Spleen (tissue), 11 donors: ENCODE measurements at regions not wholly inside any gene's neighbourhood (a gene's known extent, or its start where the extent isn't known, plus 50 kb on each side); places are given as distances from the start of the nearest gene placed in this dataset.

Experiments used
- DNase-seq: peaks from one replicate; pipeline ENCODE4 v3.0.0-alpha.2; 2020
- H3K27ac ChIP-seq, 8 donors: fragments of 200-600 bp; sonication (generic) in 7 of 8; 1 replicate in 4 of 8; 2 replicates in 4 of 8; pipeline versions ENCODE4 v1.5.0 to v1.8.0; 2016 to 2021; ENCODE audit warnings: inconsistent platforms in 4 of 8, mild to moderate bottlenecking in 4 of 8, moderate library complexity in 1 of 8
- H3K27me3 ChIP-seq, 7 donors: fragments of 200-600 bp; sonication (generic) in 6 of 7; replicated peaks in 1 of 7; 1 replicate in 4 of 7; 2 replicates in 3 of 7; pipeline versions ENCODE4 v1.5.0 to v1.8.0; 2016 to 2021; ENCODE audit warnings: inconsistent platforms in 3 of 7, mild to moderate bottlenecking in 1 of 7
- H3K36me3 ChIP-seq, 6 donors: fragments of 200-600 bp; sonication (generic) in 5 of 6; 1 replicate in 4 of 6; 2 replicates in 2 of 6; pipeline versions ENCODE4 v1.5.0 to v1.8.0; 2016 to 2021; ENCODE audit warnings: inconsistent platforms in 2 of 6
- H3K4me1 ChIP-seq, 6 donors: fragments of 200-600 bp; sonication (generic) in 5 of 6; 1 replicate in 3 of 6; 2 replicates in 3 of 6; pipeline versions ENCODE4 v1.5.0 to v1.8.0; 2016 to 2021; ENCODE audit warnings: inconsistent platforms in 3 of 6
- H3K4me3 ChIP-seq, 8 donors: fragments of 200-600 bp; sonication (generic) in 7 of 8; 1 replicate in 4 of 8; 2 replicates in 4 of 8; pipeline versions ENCODE4 v1.5.0 to v1.8.0; 2016 to 2021; ENCODE audit warnings: inconsistent platforms in 4 of 8, mild to moderate bottlenecking in 4 of 8, moderate library complexity in 2 of 8
- H3K9me3 ChIP-seq, 8 donors: fragments of 200-600 bp; sonication (generic) in 7 of 8; 1 replicate in 4 of 8; 2 replicates in 4 of 8; pipeline versions ENCODE4 v1.5.0 to v1.8.0; 2016 to 2021; ENCODE audit warnings: inconsistent platforms in 4 of 8
- CTCF ChIP-seq, 11 experiments: fragments of 200-600 bp in 7 of 11; fragments of 450-650 bp in 4 of 11; sonication (generic) in 4 of 11; IDR thresholded peaks in 8 of 11; conservative IDR thresholded peaks in 3 of 11; 1 replicate in 7 of 11; 2 replicates in 4 of 11; pipeline versions ENCODE4 v1.4.0 to v1.8.0; 2016 to 2021; ENCODE audit warnings: antibody characterized with exemption in 11 of 11, inconsistent platforms in 4 of 11, mild to moderate bottlenecking in 1 of 11
- POLR2A ChIP-seq, 3 donors: fragments of 450-650 bp; IDR thresholded peaks; one replicate each; pipeline ENCODE4 v1.5.1; 2017; ENCODE audit warnings: antibody characterized with exemption in 3 of 3, mild to moderate bottlenecking in 1 of 3
- POLR2AphosphoS5 ChIP-seq, 3 donors: sonication (generic); formaldehyde crosslinking; IDR thresholded peaks; one replicate each; pipeline ENCODE4 v1.5.1; 2017; ENCODE audit warnings: antibody characterized with exemption in 3 of 3
- WGBS, 5 donors: extraction: QIAGEN DNeasy Blood & Tissue Kit in 3 of 5; methylation state at CpG; one replicate each; pipeline versions ENCODE4 v1.1.5 to v1.1.7; 2013 to 2018; 5-methylcytosine and 5-hydroxymethylcytosine counted together
- intact Hi-C: fragments of 100-400 bp; cut with DNase I; formaldehyde crosslinking; loops from one replicate; pipeline ENCODE4 v1.15.0; 2023; ENCODE audit warnings: low total_unique reads
- donor health status: healthy with polysubstance abuse.
- donor health status: DM: no; HTN: no; CAD: no; lungs with moderate emphysema.
- donor health status: DM: no; HTN: no; CAD: no.
- donor health status: Bipolar disorder and iron deficiency.
- donor health status: healthy.
- donor health status: DM: no; HTN: no; CAD: no.
- donor health status: DM: yes; HTN: yes; CAD: no.

- Histone ChIP-seq H3K9me3 (no peaks in the 10 kb centered on the region), H3K4me1 (no peaks in the 10 kb centered on the region), H3K36me3 (no peaks in the 10 kb centered on the region), H3K27me3 (no peaks in the 10 kb centered on the region), H3K27ac (no peak overlapping the region), H3K4me3 (no peak overlapping the region)
- 65 to 81% (median 77%) methylated on average over 5 of the region's 5 CpGs for WGBS, 5 donors
- DNase-seq, result no peak
- no peak for TF ChIP-seq POLR2AphosphoS5 (IDR thresholded peaks at IDR 0.05)
- no peak for TF ChIP-seq CTCF (IDR thresholded peaks at IDR 0.05 in 8 of 11, conservative IDR thresholded peaks at IDR 0.05 in 3 of 11)
- TF ChIP-seq POLR2A (IDR thresholded peaks at IDR 0.05), result no peak
- intact Hi-C loops, result no loop called here
Measured at GRCh38 chr12:88305254-88305890, 163.3 kb downstream of the TMTC3 start.

GRCh38 chr12:88306471-88307069, 164.5 kb downstream of the TMTC3 start:
- DNase-seq, result no peak
- Histone ChIP-seq H3K36me3 (no peaks in the 10 kb centered on the region), H3K9me3 (no peaks in the 10 kb centered on the region), H3K4me3 (no peak overlapping the region), H3K27ac (no peak overlapping the region), H3K27me3 (no peaks in the 10 kb centered on the region), H3K4me1 (no peaks in the 10 kb centered on the region)
- WGBS, 5 donors, result 81 to 86% (median 82%) methylated on average over 5 of the region's 5 CpGs
- intact Hi-C loops, result no loop called here
- TF ChIP-seq POLR2AphosphoS5 (IDR thresholded peaks at IDR 0.05) (no peak), CTCF (IDR thresholded peaks at IDR 0.05 in 8 of 11, conservative IDR thresholded peaks at IDR 0.05 in 3 of 11) (no peak), POLR2A (IDR thresholded peaks at IDR 0.05) (no peak)

GRCh38 chr12:88307961-88308360, 165.9 kb downstream of the TMTC3 start:
- Histone ChIP-seq H3K27ac (no peak overlapping the region), H3K36me3 (no peaks in the 10 kb centered on the region), H3K4me1 (no peaks in the 10 kb centered on the region), H3K27me3 (no peaks in the 10 kb centered on the region), H3K9me3 (no peaks in the 10 kb centered on the region), H3K4me3 (no peak overlapping the region)
- no peak for TF ChIP-seq POLR2AphosphoS5 (IDR thresholded peaks at IDR 0.05)
- no peak for TF ChIP-seq CTCF (IDR thresholded peaks at IDR 0.05 in 8 of 11, conservative IDR thresholded peaks at IDR 0.05 in 3 of 11)
- TF ChIP-seq POLR2A (IDR thresholded peaks at IDR 0.05), result no peak
- no peak for DNase-seq
- 68 to 85% (median 79%) methylated on average over 4 of the region's 4 CpGs for WGBS, 5 donors
- intact Hi-C loops, result no loop called here

- Histone ChIP-seq H3K4me1 (no peaks in the 10 kb centered on the region), H3K9me3 (no peaks in the 10 kb centered on the region), H3K4me3 (no peak overlapping the region), H3K27me3 (no peaks in the 10 kb centered on the region), H3K36me3 (no peaks in the 10 kb centered on the region), H3K27ac (no peak overlapping the region)
- TF ChIP-seq POLR2A (IDR thresholded peaks at IDR 0.05), result no peak
- TF ChIP-seq POLR2AphosphoS5 (IDR thresholded peaks at IDR 0.05), result no peak
- TF ChIP-seq CTCF (IDR thresholded peaks at IDR 0.05 in 8 of 11, conservative IDR thresholded peaks at IDR 0.05 in 3 of 11), result no peak
- DNase-seq, result no peak
- intact Hi-C loops, result no loop called here
Measured at GRCh38 chr12:88308825-88309224, 166.7 kb downstream of the TMTC3 start.
